Mucosa of descending colon (tissue), 3 donors: ENCODE measurements at regions not wholly inside any gene's neighbourhood (a gene's known extent, or its start where the extent isn't known, plus 50 kb on each side); places are given as distances from the start of the nearest gene placed in this dataset.

Experiments used
- ATAC-seq: fragments of 200-7000 bp; cut with Tn5 transposase; one replicate; pipeline ENCODE4 v1.9.1; 2020; ENCODE audit warnings: mild to moderate bottlenecking, moderate library complexity
- DNase-seq, 3 donors: peaks; one replicate each; pipeline ENCODE4 v3.0.0-alpha.2; 2020
- H3K36me3 ChIP-seq: fragments of 200-600 bp; one replicate; pipeline ENCODE4 v1.8.0; 2021; ENCODE audit warnings: low read depth, mild to moderate bottlenecking
- H3K4me1 ChIP-seq: fragments of 200-600 bp; one replicate; pipeline ENCODE4 v1.8.0; 2021; ENCODE audit warnings: low read depth, mild to moderate bottlenecking
- H3K4me3 ChIP-seq: fragments of 200-600 bp; one replicate; pipeline ENCODE4 v1.8.0; 2021; ENCODE audit warnings: mild to moderate bottlenecking
- H3K9me3 ChIP-seq: fragments of 200-600 bp; one replicate; pipeline ENCODE4 v1.8.0; 2021; ENCODE audit warnings: mild to moderate bottlenecking
- intact Hi-C, 2 donors: fragments of 100-400 bp; cut with DNase I in 1 of 2; cut with micrococcal nuclease in 1 of 2; formaldehyde crosslinking; loops; one replicate each; pipeline versions ENCODE4 v1.11.0 to v1.11.1; 2022; cut with DNase I, micrococcal nuclease
- TF ChIP-seq, protein P1 (sequence below): fragments of 200-600 bp; IDR thresholded peaks from one replicate; pipeline ENCODE4 v1.8.0; 2022; ENCODE audit warnings: antibody characterized with exemption, mild to moderate bottlenecking
- donor health status: DM: no; HTN: no; CAD: no; lungs with moderate emphysema.
- donor health status: DM: no; HTN: no; CAD: no.
- donor health status: DM: no; HTN: yes; CAD: no.

DNA sequence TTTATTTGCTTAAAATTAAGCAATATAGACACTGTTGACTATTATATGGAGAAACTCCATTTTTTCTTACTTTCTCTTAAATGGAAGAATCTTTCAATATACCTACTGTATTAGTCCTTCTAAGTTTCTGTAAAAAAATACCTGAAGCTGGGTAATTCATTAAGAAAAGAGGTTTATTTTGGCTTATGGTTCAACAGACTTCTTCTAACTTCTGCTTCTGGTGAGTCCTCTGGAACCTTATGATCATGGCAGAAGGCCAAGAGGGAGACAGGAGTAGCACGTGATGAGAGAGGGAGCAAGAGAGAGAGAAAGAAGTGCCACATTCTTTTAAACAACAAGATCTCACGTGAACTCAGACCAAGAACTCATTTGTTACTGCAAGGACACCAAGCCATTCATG, 573.3 kb downstream of the MCTP2 start:
- H3K4me3 ChIP-seq = no peak overlapping the region
- no peaks in the 10 kb centered on the region for H3K4me1 ChIP-seq
- ATAC-seq = no peak
- DNase-seq = no peak
- TF ChIP-seq, protein P1, sequence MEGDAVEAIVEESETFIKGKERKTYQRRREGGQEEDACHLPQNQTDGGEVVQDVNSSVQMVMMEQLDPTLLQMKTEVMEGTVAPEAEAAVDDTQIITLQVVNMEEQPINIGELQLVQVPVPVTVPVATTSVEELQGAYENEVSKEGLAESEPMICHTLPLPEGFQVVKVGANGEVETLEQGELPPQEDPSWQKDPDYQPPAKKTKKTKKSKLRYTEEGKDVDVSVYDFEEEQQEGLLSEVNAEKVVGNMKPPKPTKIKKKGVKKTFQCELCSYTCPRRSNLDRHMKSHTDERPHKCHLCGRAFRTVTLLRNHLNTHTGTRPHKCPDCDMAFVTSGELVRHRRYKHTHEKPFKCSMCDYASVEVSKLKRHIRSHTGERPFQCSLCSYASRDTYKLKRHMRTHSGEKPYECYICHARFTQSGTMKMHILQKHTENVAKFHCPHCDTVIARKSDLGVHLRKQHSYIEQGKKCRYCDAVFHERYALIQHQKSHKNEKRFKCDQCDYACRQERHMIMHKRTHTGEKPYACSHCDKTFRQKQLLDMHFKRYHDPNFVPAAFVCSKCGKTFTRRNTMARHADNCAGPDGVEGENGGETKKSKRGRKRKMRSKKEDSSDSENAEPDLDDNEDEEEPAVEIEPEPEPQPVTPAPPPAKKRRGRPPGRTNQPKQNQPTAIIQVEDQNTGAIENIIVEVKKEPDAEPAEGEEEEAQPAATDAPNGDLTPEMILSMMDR = no peak
- intact Hi-C loops = no loop called here
- H3K36me3 ChIP-seq = no peaks in the 10 kb centered on the region
- H3K9me3 ChIP-seq = peaks cover 7% of the 10 kb centered on the region

DNA sequence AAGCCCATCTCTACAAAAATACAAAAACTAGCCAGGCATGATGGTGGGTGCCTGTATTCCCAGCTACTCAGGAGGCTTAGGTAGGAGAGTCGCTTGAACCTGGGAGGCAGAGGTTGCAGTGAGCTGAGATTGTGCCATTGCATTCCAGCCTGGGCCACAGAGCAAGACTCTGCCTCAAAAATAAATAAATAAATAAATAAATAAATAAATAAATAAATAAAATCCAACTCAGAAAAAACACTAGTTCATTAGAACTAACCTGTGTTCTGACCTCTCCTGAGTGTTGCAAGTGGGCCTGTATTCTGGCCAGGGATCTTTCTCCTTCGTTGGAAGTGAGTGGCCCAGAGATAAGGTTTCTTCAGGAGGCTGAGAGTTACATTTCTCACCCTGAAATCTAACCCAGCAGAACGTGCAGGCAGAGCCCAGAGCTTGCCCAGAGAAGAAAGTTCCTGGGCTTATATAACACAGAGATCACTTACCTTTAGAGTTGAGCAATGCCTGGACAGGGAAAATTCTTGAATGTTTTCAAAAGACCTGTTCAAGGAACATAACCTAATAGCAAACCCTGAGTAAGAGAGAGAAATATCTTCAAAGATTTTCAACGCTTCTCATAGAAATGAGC, 583.9 kb downstream of the MCTP2 start:
- intact Hi-C loops = no loop called here
- H3K9me3 ChIP-seq = no peaks in the 10 kb centered on the region
- H3K4me3 ChIP-seq = no peak overlapping the region
- no peaks in the 10 kb centered on the region for H3K36me3 ChIP-seq
- no peak for ATAC-seq
- DNase-seq = no peak
- TF ChIP-seq, protein P1 = no peak
- H3K4me1 ChIP-seq = no peaks in the 10 kb centered on the region

DNA sequence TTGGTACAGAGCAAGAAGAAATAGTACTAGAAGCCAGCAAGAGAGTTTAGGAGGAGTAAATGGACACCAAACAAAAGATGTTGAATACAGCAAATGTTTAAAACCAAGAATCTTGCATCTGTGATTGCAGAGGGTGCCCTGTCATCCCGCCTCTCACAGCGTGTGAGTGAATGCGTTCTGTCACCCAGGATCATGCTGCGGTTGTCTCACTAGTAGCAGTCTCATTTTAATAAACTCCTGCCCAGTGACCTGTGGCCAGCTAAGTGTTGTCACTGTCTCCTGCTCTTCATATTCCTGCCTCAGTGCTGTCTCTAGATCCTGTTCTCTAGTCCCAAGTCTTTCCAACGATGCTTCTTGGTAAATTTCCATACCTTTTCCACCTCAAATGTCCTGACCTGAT, 584.6 kb downstream of the MCTP2 start:
- no peak for DNase-seq
- no peak for ATAC-seq
- Histone ChIP-seq H3K36me3 (no peaks in the 10 kb centered on the region), H3K9me3 (no peaks in the 10 kb centered on the region), H3K4me3 (no peak overlapping the region), H3K4me1 (no peaks in the 10 kb centered on the region)
- intact Hi-C loops = no loop called here
- TF ChIP-seq, protein P1 = no peak

DNA sequence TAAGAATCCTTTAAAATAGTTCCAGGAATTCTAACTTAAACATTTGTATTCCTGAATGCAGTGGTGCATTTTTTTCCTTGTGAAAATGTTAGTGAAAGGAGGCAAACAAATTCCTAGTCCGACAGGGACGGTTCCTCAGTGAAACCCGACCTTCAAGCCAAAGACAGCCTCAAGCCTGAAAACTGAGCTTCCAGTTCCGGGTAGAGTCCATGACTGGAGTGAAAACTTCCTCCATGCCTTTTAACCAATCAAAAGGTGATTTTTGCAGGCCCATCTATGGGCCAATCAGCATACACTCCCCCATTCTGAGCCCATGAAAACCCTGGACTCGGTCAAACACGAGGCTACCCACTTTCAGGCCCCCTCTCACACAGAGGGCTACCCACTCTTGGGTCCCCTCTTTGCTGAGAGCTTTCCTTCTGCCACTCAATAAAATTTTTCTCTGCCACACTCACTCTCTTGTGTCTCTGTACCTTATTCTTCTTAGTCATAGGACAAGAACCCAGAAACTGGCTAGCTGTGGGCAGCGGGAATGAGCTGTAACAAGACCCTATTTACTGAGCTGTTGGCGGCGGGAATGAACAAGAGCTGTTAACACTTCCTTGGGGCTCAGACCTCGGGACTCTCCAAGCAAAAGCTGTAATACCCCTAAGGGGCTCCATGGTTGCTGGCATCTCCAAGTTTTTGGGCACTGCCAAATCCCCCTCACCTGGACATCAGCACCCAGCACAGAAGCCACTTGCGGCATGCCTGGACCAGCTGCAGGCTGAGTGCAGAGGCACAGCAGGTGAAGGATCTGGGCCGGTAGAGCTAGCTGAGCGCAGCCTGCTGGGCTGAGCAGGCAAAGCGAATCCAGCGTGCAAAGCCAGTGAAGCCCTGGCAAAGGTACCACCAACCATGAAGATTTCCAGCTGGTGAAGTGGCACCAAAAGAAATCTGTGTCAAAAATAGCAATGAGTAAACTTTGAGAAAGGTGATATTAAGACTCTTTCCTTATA, 598.8 kb downstream of the MCTP2 start:
- Histone ChIP-seq H3K4me3 (no peak overlapping the region), H3K36me3 (no peaks in the 10 kb centered on the region), H3K4me1 (no peaks in the 10 kb centered on the region), H3K9me3 (no peaks in the 10 kb centered on the region)
- intact Hi-C loops = no loop called here
- TF ChIP-seq, protein P1 = no peak
- ATAC-seq (no peak), DNase-seq (no peak)

DNA sequence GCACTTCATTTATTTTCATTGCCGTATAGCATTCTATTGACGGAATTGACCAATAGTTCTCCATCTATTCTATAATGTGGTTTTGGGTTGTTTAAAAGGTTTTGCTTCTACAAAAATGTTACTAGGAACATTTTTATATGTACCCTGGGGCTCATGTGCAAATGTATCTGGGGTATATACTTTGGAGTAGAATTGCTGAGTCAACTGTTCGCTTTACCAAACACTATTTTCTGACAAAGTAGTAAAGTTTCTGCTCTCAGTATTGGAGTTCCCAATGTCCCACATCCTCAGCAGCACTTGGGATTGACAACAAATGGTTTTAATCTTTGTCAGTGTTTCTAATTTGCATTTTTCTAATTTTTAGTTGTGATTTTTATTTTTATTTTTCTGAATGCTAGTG, 602.6 kb downstream of the MCTP2 start:
- ATAC-seq = no peak

More for the DNA sequence above, 602.6 kb downstream of the MCTP2 start:
- H3K4me1 ChIP-seq = no peaks in the 10 kb centered on the region
- TF ChIP-seq, protein P1 = no peak
- DNase-seq = no peak
- H3K36me3 ChIP-seq = no peaks in the 10 kb centered on the region
- H3K4me3 ChIP-seq = no peak overlapping the region
- peaks cover 7% of the 10 kb centered on the region for H3K9me3 ChIP-seq
- intact Hi-C loops = no loop called here
